Breast epithelium (tissue), 3 donors: ENCODE measurements at regions not wholly inside any gene's neighbourhood (a gene's known extent, or its start where the extent isn't known, plus 50 kb on each side); places are given as distances from the start of the nearest gene placed in this dataset.

Source experiments
- CTCF ChIP-seq, 3 donors: fragments of 450-650 bp; IDR thresholded peaks; one replicate each; pipeline ENCODE4 v1.5.1; 2016 to 2017; ENCODE audit warnings: antibody characterized with exemption in 3 of 3, mild to moderate bottlenecking in 3 of 3, moderate library complexity in 3 of 3
- POLR2A ChIP-seq: fragments of 450-650 bp; IDR thresholded peaks from one replicate; pipeline ENCODE4 v1.6.1; 2016; ENCODE audit warnings: antibody characterized with exemption, mild to moderate bottlenecking, moderate library complexity
- POLR2AphosphoS5 ChIP-seq, 3 donors: sonication (generic); formaldehyde crosslinking; IDR thresholded peaks; one replicate each; pipeline ENCODE4 v1.6.1; 2017; ENCODE audit warnings: antibody characterized with exemption in 3 of 3

- no peak for TF ChIP-seq POLR2A
- TF ChIP-seq CTCF (IDR thresholded peaks at IDR 0.05): no peak
- no peak for TF ChIP-seq POLR2AphosphoS5 (IDR thresholded peaks at IDR 0.05)
These were observed 590.2 kb upstream of the SETBP1 start for GRCh38 chr18:44090453-44090852.
